NB4 (cell line): ENCODE measurements at regions not wholly inside any gene's neighbourhood (a gene's known extent, or its start where the extent isn't known, plus 50 kb on each side); places are given as distances from the start of the nearest gene placed in this dataset.

Source experiments
- DNase-seq: peaks from one replicate; pipeline ENCODE4 v3.0.0; 2010; ENCODE audit warnings: low read depth
- H3K4me3 ChIP-seq: one replicate; pipeline ENCODE4 v1.5.1; 2011; ENCODE audit warnings: mild to moderate bottlenecking, low read depth, low read length, moderate library complexity
- MYC ChIP-seq: IDR thresholded peaks from 2 replicates; pipeline ENCODE4 v1.6.1; 2011; ENCODE audit warnings: low read depth, low read length
- POLR2A ChIP-seq: IDR thresholded peaks from 2 replicates; pipeline ENCODE4 v1.6.1; 2011; ENCODE audit warnings: mild to moderate bottlenecking; ENCODE audit not compliant: insufficient read length; ENCODE audit errors: extremely low read depth
- TF ChIP-seq, protein P1 (sequence below): IDR thresholded peaks from 2 replicates; pipeline ENCODE4 v1.6.1; 2011; ENCODE audit warnings: low read depth, low read length
- TF ChIP-seq, protein P2 (sequence below): IDR thresholded peaks from one replicate; pipeline ENCODE4 v1.5.1; 2012; ENCODE audit warnings: low read depth, low read length

DNA sequence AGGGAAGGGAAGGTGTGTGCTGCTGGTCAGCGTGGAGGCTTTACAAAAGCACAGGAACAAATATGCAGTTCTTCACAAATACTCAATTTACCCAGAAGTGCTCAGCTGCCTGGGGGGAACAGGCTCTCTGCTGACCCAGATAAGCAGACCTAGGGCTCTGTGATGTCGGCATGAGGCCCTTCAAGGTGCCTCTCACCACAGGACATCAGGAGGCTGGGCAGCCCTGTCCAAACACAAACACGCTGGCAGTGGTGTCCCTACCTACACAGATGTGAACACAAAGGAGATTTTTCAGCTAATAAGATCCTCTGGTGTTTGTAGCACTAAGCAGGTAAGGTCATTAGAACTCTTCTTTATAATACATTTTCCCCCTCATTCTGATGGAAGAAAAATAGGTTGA is 243.0 kb upstream of the PROX1 start:
- TF ChIP-seq POLR2A (no peak), MYC (no peak)
- TF ChIP-seq, protein P1, sequence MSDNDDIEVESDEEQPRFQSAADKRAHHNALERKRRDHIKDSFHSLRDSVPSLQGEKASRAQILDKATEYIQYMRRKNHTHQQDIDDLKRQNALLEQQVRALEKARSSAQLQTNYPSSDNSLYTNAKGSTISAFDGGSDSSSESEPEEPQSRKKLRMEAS, result no peak
- TF ChIP-seq, protein P2, sequence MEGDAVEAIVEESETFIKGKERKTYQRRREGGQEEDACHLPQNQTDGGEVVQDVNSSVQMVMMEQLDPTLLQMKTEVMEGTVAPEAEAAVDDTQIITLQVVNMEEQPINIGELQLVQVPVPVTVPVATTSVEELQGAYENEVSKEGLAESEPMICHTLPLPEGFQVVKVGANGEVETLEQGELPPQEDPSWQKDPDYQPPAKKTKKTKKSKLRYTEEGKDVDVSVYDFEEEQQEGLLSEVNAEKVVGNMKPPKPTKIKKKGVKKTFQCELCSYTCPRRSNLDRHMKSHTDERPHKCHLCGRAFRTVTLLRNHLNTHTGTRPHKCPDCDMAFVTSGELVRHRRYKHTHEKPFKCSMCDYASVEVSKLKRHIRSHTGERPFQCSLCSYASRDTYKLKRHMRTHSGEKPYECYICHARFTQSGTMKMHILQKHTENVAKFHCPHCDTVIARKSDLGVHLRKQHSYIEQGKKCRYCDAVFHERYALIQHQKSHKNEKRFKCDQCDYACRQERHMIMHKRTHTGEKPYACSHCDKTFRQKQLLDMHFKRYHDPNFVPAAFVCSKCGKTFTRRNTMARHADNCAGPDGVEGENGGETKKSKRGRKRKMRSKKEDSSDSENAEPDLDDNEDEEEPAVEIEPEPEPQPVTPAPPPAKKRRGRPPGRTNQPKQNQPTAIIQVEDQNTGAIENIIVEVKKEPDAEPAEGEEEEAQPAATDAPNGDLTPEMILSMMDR, result no peak
- H3K4me3 ChIP-seq, result no peak overlapping the region
- DNase-seq, result no peak

DNA sequence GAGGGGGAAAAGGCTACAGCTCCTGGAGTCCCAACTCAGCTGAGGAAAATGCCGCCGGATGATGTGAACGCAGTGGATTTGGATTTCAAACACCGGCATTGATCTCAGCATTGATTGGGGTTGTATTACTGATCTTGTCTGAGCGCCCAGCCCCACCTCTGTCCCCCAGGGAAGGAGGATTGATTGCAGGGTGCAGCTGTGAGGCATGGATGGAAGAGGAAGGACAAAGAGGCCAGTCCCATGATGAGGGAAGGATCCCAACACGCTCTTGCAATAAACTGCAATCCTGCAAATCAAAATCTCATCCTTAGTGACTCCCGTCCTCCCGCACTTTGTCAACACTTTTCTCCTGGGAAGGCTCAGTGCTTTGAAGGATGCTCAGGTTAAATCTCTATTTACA is 242.3 kb upstream of the PROX1 start:
- TF ChIP-seq, protein P1, result no peak
- TF ChIP-seq MYC, result no peak
- TF ChIP-seq POLR2A, result no peak
- TF ChIP-seq, protein P2, result no peak
- DNase-seq, result no peak
- H3K4me3 ChIP-seq, result no peak overlapping the region

DNA sequence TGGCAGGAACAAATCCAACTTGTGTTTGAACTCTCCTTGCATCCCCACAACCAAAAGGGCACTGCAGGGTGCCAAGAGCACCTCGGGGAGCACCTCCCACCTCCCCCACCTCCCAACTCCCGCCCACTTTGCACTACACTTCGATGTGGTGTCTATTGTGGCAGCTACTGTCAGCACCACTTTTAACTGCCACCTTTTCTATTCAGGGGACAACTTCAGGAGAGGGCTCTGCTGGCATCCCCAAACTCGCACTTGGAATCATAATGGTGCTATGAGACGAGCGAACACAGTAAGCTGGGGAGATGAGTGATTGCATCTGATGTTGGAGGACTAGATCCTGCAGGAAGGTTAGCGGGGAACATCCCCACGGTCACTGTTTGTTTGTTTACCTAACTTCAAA is 238.2 kb upstream of the PROX1 start:
- TF ChIP-seq, protein P2, result no peak
- TF ChIP-seq MYC, result no peak
- no peak for TF ChIP-seq POLR2A
- H3K4me3 ChIP-seq, result no peak overlapping the region
- no peak for DNase-seq

DNA sequence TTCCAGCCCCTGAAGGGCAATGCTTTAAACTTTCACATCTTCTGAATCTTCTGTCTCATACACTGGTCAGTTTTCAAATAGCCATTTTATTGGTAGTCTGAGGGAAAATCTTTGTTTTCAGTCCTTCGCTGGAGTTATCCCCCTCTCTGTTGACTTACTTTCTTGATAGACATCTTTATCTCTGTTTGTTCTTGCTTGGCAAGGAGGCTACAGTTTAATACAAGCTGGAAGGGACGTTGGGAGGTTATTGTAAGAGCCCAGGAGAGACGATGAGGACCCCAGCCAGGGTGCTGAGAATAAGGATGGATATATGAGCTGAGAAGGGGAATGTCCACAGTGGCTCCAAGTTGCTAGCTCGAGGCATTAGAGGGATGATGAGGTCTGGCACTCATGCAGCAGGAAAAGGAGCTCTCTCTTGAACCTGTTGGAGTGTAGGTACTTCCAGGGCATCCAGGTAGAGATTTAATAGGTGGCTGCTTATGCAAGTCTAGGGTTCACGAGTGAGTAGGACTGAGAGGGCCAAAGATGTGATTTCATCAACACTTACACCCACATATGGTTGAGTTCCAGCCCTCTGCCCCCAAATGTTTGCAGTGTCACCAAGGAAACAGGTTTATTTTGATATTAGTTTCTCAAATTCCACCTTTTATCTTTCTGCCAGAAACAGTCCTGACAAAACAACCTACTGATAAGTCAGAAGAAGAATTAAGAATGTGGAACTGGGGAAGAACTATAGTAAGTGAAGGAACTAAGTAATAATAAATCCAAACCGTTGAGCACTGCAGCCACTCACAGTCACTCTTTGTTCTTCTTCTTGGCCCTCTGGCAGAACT is 237.3 kb upstream of the PROX1 start:
- no peak for DNase-seq
- TF ChIP-seq MYC (no peak), POLR2A (no peak)
- TF ChIP-seq, protein P1, result no peak
- TF ChIP-seq, protein P2, result no peak
- H3K4me3 ChIP-seq, result no peak overlapping the region

DNA sequence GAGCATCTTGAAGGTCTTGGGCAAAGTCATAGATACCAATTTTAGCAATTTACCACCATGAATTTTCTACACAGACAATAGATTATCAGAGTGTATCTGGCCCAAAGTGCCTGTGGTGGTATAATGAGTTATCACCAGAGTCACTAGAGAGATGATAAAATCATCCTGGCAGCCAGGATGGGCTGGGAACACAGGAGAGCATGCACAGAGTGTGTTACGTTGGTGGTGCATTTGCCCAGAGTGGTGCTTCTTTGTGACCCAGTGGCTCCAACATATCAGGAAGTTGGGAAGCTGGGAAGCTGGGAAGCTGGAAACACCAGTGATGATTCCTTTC is 236.7 kb upstream of the PROX1 start:
- no peak for TF ChIP-seq POLR2A
- TF ChIP-seq, protein P2, result no peak
- no peak for TF ChIP-seq MYC
- TF ChIP-seq, protein P1, result no peak
- no peak overlapping the region for H3K4me3 ChIP-seq
- no peak for DNase-seq
